ENCODE measurements at regions not wholly inside any gene's neighbourhood (a gene's known extent, or its start where the extent isn't known, plus 50 kb on each side); places are given as distances from the start of the nearest gene placed in this dataset.
"Not testable (repeated sequence)": the region's sequence is repeated elsewhere in the genome, so short reads cannot be mapped to it uniquely, and the experiment has no call there.

DNA sequence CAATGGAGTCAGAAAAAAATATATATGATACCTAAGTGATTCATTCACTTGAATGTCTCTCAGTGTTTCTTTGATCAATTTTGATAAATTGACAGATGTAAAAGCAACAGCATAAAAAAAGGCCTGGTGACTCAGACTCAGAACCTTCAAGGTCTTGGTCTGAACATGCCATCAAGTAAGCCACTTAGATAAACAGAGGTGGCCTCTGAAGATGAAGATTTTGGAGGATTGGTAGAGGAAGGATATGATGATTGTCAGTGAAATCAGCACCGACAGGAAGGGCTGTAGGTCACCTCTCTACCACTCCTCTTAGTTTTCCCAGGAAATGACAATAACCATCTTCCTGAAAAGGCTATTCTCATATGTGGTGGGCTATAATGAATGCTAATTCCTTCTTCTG, 422.8 kb upstream of the EPHA7 start:
- Histone ChIP-seq H4K20me1 (ENCODE audit: control insufficient read depth, insufficient read depth, low read length, poor library complexity, severe bottlenecking) (no peaks in the 10 kb centered on the region), H2AFZ (ENCODE audit: insufficient read depth, low read depth, low read length, poor library complexity, severe bottlenecking) (no peak overlapping the region), H3K36me3 (replicated peaks in 1 of 2; ENCODE audit: control extremely low read depth in 1 of 2, control insufficient read depth in 1 of 2, extremely low read depth in 1 of 2, insufficient read depth in 2 of 2, low read length in 1 of 2) (no peaks in the 10 kb centered on the region), H3K4me2 (replicated peaks; ENCODE audit: low read depth, low read length, poor library complexity, severe bottlenecking) (no peak overlapping the region), H3K4me3 (ENCODE audit: control extremely low read depth in 1 of 5, extremely low read depth in 1 of 5, insufficient read depth in 1 of 5, low read depth in 2 of 5, low read length in 4 of 5) (no peak overlapping the region), H3K79me2 (ENCODE audit: control insufficient read depth, insufficient read depth, low read length) (no peaks in the 10 kb centered on the region), H3K27me3 (replicated peaks in 1 of 4; ENCODE audit: control extremely low read depth in 1 of 4, control insufficient read depth in 3 of 4, insufficient read depth in 4 of 4, low read length in 3 of 4) (no peaks in the 10 kb centered on the region), H3K27ac (ENCODE audit: low read length in 2 of 2) (no peak overlapping the region), H3K4me1 (ENCODE audit: control insufficient read depth in 2 of 2, insufficient read depth in 2 of 2, low read length in 2 of 2) (no peaks in the 10 kb centered on the region), H3K9me3 (ENCODE audit: control extremely low read depth in 1 of 3, control insufficient read depth in 2 of 3, insufficient read depth in 1 of 3, low read length in 2 of 3) (peaks cover 0 to 2% (median 0%) of the 10 kb centered on the region in 3 donors), H3K9ac (ENCODE audit: low read length) (no peak overlapping the region)
- CTCF ChIA-PET, result no interaction called here
- TF ChIP-seq EZH2 (IDR thresholded peaks at IDR 0.05; ENCODE audit: borderline replicate concordance, insufficient read depth, low read depth, low read length, poor library complexity, severe bottlenecking), result no peak
- TF ChIP-seq, protein P1, sequence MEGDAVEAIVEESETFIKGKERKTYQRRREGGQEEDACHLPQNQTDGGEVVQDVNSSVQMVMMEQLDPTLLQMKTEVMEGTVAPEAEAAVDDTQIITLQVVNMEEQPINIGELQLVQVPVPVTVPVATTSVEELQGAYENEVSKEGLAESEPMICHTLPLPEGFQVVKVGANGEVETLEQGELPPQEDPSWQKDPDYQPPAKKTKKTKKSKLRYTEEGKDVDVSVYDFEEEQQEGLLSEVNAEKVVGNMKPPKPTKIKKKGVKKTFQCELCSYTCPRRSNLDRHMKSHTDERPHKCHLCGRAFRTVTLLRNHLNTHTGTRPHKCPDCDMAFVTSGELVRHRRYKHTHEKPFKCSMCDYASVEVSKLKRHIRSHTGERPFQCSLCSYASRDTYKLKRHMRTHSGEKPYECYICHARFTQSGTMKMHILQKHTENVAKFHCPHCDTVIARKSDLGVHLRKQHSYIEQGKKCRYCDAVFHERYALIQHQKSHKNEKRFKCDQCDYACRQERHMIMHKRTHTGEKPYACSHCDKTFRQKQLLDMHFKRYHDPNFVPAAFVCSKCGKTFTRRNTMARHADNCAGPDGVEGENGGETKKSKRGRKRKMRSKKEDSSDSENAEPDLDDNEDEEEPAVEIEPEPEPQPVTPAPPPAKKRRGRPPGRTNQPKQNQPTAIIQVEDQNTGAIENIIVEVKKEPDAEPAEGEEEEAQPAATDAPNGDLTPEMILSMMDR (IDR thresholded peaks at IDR 0.05), result no peak
- Mint-ChIP-seq H3K4me1 (no peaks in the 10 kb centered on the region), H3K4me3 (no peak overlapping the region), H3K9me3 (ENCODE audit: insufficient read depth) (no peaks in the 10 kb centered on the region), H3K27me3 (no peaks in the 10 kb centered on the region), H3K27ac (no peak overlapping the region)
- intact Hi-C loops (cut with micrococcal nuclease), result no loop called here
- no CpG with 5 or more reads among the region's 1 CpG for WGBS (ENCODE audit: insufficient coverage)
- POLR2A ChIA-PET, result no interaction called here
- DNase-seq (no peak), ATAC-seq (ENCODE audit: low read depth) (no peak)

DNA sequence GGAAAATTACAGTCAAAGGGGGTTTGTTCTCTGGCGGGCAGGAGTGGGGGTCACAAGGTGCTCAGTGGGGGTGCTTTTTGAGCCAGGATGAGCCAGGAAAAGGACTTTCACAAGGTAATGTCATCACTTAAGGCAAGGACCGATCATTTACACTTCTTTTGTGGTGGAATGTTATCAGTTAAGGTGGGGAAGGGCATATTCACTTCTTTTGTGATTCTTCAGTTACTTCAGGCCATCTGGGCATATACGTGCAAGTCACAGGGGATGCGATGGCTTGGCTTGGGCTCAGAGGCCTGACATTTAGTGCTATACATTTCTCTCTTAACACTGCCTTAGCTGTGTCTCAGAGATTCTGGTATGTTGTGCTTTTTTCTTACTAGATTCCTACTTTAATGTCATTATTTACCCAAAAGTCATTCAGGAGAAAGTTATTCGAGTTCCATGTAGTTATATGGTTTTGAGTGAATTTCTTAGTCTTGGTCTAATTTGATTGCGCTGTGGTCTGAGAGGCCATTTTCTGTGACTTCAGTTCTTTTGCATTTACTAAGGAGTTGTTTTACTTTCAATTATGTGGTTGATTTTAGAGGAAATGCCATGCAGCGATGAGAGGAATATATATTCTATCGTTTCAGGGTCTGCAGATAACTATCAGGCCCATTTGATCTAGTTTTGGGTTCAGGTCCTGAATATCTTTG, 416.2 kb upstream of the EPHA7 start:
- H2AFZ ChIP-seq (ENCODE audit: insufficient read depth, low read depth, low read length, poor library complexity, severe bottlenecking), result not testable (repeated sequence)

DNA sequence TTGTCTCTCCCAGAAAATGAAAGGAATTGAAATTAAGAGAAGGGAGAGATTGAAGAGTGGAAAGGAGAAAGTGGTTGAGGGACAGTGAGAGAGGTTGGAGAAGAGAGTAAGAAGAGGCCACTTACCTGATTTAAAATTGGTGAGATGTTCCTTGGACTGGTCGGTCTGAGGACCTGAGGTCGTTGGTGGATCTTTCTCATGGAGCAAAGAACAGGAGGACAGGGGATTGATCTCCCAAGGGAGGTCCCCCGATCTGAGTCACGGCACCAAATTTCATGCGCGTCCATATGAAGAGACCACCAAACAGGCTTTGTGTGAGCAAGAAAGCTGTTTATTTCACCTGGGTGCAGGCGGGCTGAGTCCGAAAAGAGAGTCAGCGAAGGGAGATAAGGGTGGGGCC, 415.7 kb upstream of the EPHA7 start:
- not testable (repeated sequence) for DNase-seq

More for the DNA sequence above, 416.2 kb upstream of the EPHA7 start:
- H3K79me2 ChIP-seq (ENCODE audit: control insufficient read depth, insufficient read depth, low read length); intact Hi-C loops (cut with micrococcal nuclease); H3K27me3 Mint-ChIP-seq; H4K20me1 ChIP-seq (ENCODE audit: control insufficient read depth, insufficient read depth, low read length, poor library complexity, severe bottlenecking); H3K27ac Mint-ChIP-seq; H3K36me3 ChIP-seq (replicated peaks in 1 of 2; ENCODE audit: control extremely low read depth in 1 of 2, control insufficient read depth in 1 of 2, extremely low read depth in 1 of 2, insufficient read depth in 2 of 2, low read length in 1 of 2); H3K27ac ChIP-seq (ENCODE audit: low read length in 2 of 2); DNase-seq; H3K4me2 ChIP-seq (replicated peaks; ENCODE audit: low read depth, low read length, poor library complexity, severe bottlenecking); CTCF ChIA-PET; H3K9me3 Mint-ChIP-seq (ENCODE audit: insufficient read depth); H3K9ac ChIP-seq (ENCODE audit: low read length); H3K4me3 ChIP-seq (ENCODE audit: control extremely low read depth in 1 of 5, extremely low read depth in 1 of 5, insufficient read depth in 1 of 5, low read depth in 2 of 5, low read length in 4 of 5); H3K4me1 Mint-ChIP-seq; ATAC-seq (ENCODE audit: low read depth); H3K9me3 ChIP-seq (ENCODE audit: control extremely low read depth in 1 of 3, control insufficient read depth in 2 of 3, insufficient read depth in 1 of 3, low read length in 2 of 3); H3K27me3 ChIP-seq (replicated peaks in 1 of 4; ENCODE audit: control extremely low read depth in 1 of 4, control insufficient read depth in 3 of 4, insufficient read depth in 4 of 4, low read length in 3 of 4); H3K4me3 Mint-ChIP-seq; POLR2A ChIA-PET; H3K4me1 ChIP-seq (ENCODE audit: control insufficient read depth in 2 of 2, insufficient read depth in 2 of 2, low read length in 2 of 2): not testable (repeated sequence)
- WGBS (ENCODE audit: insufficient coverage), result 100% methylated on average over 1 of the region's 8 CpGs

More for the DNA sequence above, 415.7 kb upstream of the EPHA7 start:
- H3K27me3 ChIP-seq (replicated peaks in 1 of 4; ENCODE audit: control extremely low read depth in 1 of 4, control insufficient read depth in 3 of 4, insufficient read depth in 4 of 4, low read length in 3 of 4); H3K4me3 Mint-ChIP-seq; intact Hi-C loops (cut with micrococcal nuclease); H3K4me1 Mint-ChIP-seq; CTCF ChIA-PET; H2AFZ ChIP-seq (ENCODE audit: insufficient read depth, low read depth, low read length, poor library complexity, severe bottlenecking); H3K36me3 ChIP-seq (replicated peaks in 1 of 2; ENCODE audit: control extremely low read depth in 1 of 2, control insufficient read depth in 1 of 2, extremely low read depth in 1 of 2, insufficient read depth in 2 of 2, low read length in 1 of 2); H3K9ac ChIP-seq (ENCODE audit: low read length); H3K4me1 ChIP-seq (ENCODE audit: control insufficient read depth in 2 of 2, insufficient read depth in 2 of 2, low read length in 2 of 2); H3K4me3 ChIP-seq (ENCODE audit: control extremely low read depth in 1 of 5, extremely low read depth in 1 of 5, insufficient read depth in 1 of 5, low read depth in 2 of 5, low read length in 4 of 5); H3K27ac Mint-ChIP-seq; H3K4me2 ChIP-seq (replicated peaks; ENCODE audit: low read depth, low read length, poor library complexity, severe bottlenecking); H3K9me3 Mint-ChIP-seq (ENCODE audit: insufficient read depth); ATAC-seq (ENCODE audit: low read depth); H3K79me2 ChIP-seq (ENCODE audit: control insufficient read depth, insufficient read depth, low read length); H4K20me1 ChIP-seq (ENCODE audit: control insufficient read depth, insufficient read depth, low read length, poor library complexity, severe bottlenecking); H3K27me3 Mint-ChIP-seq; H3K9me3 ChIP-seq (ENCODE audit: control extremely low read depth in 1 of 3, control insufficient read depth in 2 of 3, insufficient read depth in 1 of 3, low read length in 2 of 3); POLR2A ChIA-PET; H3K27ac ChIP-seq (ENCODE audit: low read length in 2 of 2): not testable (repeated sequence)
- WGBS (ENCODE audit: insufficient coverage), result 86% methylated on average over 4 of the region's 9 CpGs

All from B cell (primary cell).